Caco-2 (cell line): ENCODE measurements at regions not wholly inside any gene's neighbourhood (a gene's known extent, or its start where the extent isn't known, plus 50 kb on each side); places are given as distances from the start of the nearest gene placed in this dataset.
"Not testable (repeated sequence)": the region's sequence is repeated elsewhere in the genome, so short reads cannot be mapped to it uniquely, and the experiment has no call there.

Experiments used
- BruUV-seq: library from RNA; stranded (reverse); fragments of 400-500 nt; replicated peaks from 2 replicates; lab custom pipeline; 2021; lab: Mats Ljungman, UMichigan
- CTCF ChIA-PET: fragments of 300-600 bp; sonication (Branson Sonifier 250); formaldehyde crosslinking; loops from one replicate; lab custom pipeline; 2022; ENCODE audit warnings: antibody characterized with exemption; lab: Charles Lee
- POLR2A ChIA-PET: fragments of 300-600 bp; sonication (Branson Sonifier 250); formaldehyde crosslinking; loops from one replicate; lab custom pipeline; 2022; ENCODE audit warnings: antibody characterized with exemption; lab: Charles Lee
- DNase-seq, 2 experiments: peaks; one replicate each; pipeline versions ENCODE4 v3.0.0 to v3.0.0-alpha.2; 2020 to 2022
- H3K27me3 ChIP-seq: replicated peaks from 2 replicates; pipeline ENCODE4 v1.6.0; 2011; ENCODE audit warnings: low read length; ENCODE audit not compliant: control insufficient read depth, insufficient read depth
- H3K36me3 ChIP-seq: 2 replicates; pipeline ENCODE4 v1.5.1; 2011; ENCODE audit warnings: low read length; ENCODE audit not compliant: control insufficient read depth, insufficient read depth
- H3K4me1 ChIP-seq: fragments of 250-450 bp; sonication (Bioruptor Pico); 2 replicates; pipeline ENCODE4 v1.5.1; 2020; ENCODE audit warnings: mild to moderate bottlenecking
- H3K4me3 ChIP-seq: 2 replicates; pipeline ENCODE4 v1.5.1; 2011; ENCODE audit warnings: low read depth, mild to moderate bottlenecking, control low read depth, low read length
- H3K9me3 ChIP-seq: fragments of 250-450 bp; sonication (Bioruptor Pico); 2 replicates; pipeline ENCODE4 v1.5.1; 2020; ENCODE audit warnings: mild to moderate bottlenecking, moderate library complexity
- H3K27ac Mint-ChIP-seq: one replicate; pipeline ENCODE4 v1.8.0; 2022; ENCODE audit warnings: mixed read lengths; ENCODE audit not compliant: unreplicated experiment
- H3K27me3 Mint-ChIP-seq: one replicate; pipeline ENCODE4 v1.8.0; 2022; ENCODE audit warnings: mixed read lengths; ENCODE audit not compliant: insufficient read depth, unreplicated experiment
- H3K36me3 Mint-ChIP-seq: one replicate; pipeline ENCODE4 v1.8.0; 2022; ENCODE audit warnings: mild to moderate bottlenecking, mixed read lengths; ENCODE audit not compliant: insufficient read depth, unreplicated experiment
- H3K4me1 Mint-ChIP-seq: one replicate; pipeline ENCODE4 v1.8.0; 2022; ENCODE audit warnings: low read depth, mixed read lengths; ENCODE audit not compliant: unreplicated experiment
- H3K4me3 Mint-ChIP-seq: one replicate; pipeline ENCODE4 v1.8.0; 2022; ENCODE audit warnings: mild to moderate bottlenecking, moderate library complexity, mixed read lengths; ENCODE audit not compliant: unreplicated experiment
- H3K9me3 Mint-ChIP-seq: one replicate; pipeline ENCODE4 v1.8.0; 2022; ENCODE audit warnings: mixed read lengths; ENCODE audit not compliant: unreplicated experiment
- intact Hi-C: fragments of 100-400 bp; cut with micrococcal nuclease; formaldehyde crosslinking; loops from one replicate; pipeline ENCODE4 v1.10.0; 2022; ENCODE audit not compliant: unreplicated experiment

DNA sequence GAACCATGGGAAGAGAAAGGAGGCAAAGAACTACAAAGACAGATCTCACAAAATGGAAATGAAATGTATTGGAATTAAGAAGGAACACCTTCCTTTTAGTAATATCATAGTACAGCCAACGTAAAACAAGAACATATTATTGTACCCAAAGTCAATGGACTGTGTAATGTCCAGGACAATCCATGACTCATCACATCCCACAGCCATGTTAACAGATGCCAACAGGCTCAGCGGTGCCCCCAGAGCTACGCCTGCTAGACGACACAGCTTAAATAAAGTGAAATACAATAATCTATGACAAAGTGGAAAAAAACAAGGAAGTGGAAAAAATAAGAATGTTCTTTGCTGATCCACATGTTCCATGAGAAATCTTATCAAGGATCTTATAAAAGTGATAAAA, 140.8 kb downstream of the SPATA31A1 start:
- BruUV-seq, H3K9me3 ChIP-seq, H3K4me3 ChIP-seq, H3K9me3 Mint-ChIP-seq, H3K27me3 ChIP-seq, H3K36me3 Mint-ChIP-seq, H3K4me1 Mint-ChIP-seq, H3K4me1 ChIP-seq, H3K36me3 ChIP-seq, intact Hi-C loops, POLR2A ChIA-PET, H3K27me3 Mint-ChIP-seq, CTCF ChIA-PET, H3K4me3 Mint-ChIP-seq, DNase-seq, H3K27ac Mint-ChIP-seq: not testable (repeated sequence)

DNA sequence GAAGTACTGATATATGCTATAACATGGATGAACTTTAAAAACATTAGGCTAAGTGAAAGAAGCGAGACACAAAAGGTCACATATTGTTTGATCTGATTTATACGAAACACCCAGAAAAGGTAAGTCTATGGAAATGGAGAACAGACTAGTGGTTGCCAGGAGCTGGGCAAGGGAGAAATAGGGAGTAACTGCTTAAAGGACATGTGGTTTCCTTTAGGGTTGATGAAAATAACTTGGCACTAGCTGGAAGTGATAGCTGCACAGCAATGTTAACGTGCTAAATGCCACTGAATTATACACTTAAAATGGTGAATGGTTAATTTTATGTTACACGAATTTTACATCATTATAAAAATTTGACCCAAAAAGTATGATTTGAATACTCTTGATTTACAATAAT, 147.7 kb downstream of the SPATA31A1 start:
- CTCF ChIA-PET, H3K4me1 ChIP-seq, H3K9me3 ChIP-seq, H3K4me1 Mint-ChIP-seq, DNase-seq, H3K27ac Mint-ChIP-seq, H3K27me3 ChIP-seq, H3K4me3 ChIP-seq, H3K9me3 Mint-ChIP-seq, H3K4me3 Mint-ChIP-seq, H3K36me3 ChIP-seq, POLR2A ChIA-PET, BruUV-seq, intact Hi-C loops, H3K36me3 Mint-ChIP-seq, H3K27me3 Mint-ChIP-seq: not testable (repeated sequence)

- H3K9me3 Mint-ChIP-seq, intact Hi-C loops, H3K4me3 Mint-ChIP-seq, DNase-seq, H3K27ac Mint-ChIP-seq, H3K36me3 Mint-ChIP-seq, CTCF ChIA-PET, H3K4me1 Mint-ChIP-seq, H3K27me3 Mint-ChIP-seq, H3K4me1 ChIP-seq, H3K36me3 ChIP-seq, POLR2A ChIA-PET, H3K4me3 ChIP-seq, H3K9me3 ChIP-seq, H3K27me3 ChIP-seq, BruUV-seq: not testable (repeated sequence)
Measured at GRCh38 chr9:39527387-39528029, 172.0 kb downstream of the SPATA31A1 start.

DNA sequence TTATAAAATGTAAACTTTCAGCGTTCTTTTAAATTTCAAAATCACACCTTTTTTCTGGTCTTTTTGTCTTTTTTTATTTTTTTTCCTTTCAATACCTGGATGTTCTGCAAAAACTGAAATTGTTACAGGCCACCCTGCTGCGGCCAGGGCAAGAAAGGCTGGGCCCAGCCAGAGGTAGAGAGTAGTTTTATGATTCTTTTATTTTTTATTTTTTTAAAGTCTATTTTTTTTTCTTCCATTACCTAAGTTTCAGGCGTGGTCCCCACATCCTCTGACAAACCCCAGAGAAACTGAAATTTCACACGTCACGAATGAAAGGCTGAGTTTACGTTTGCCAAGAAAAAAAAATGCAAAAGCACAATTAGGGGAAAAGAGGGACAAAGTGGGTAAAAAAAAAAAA, 177.1 kb downstream of the SPATA31A1 start:
- H3K4me3 Mint-ChIP-seq, CTCF ChIA-PET, H3K27ac Mint-ChIP-seq: not testable (repeated sequence)

GRCh38 chr9:39533001-39533762, 177.7 kb downstream of the SPATA31A1 start:
- intact Hi-C loops, H3K36me3 Mint-ChIP-seq, DNase-seq, H3K4me1 Mint-ChIP-seq, H3K4me3 ChIP-seq, POLR2A ChIA-PET, BruUV-seq, H3K9me3 ChIP-seq, H3K9me3 Mint-ChIP-seq, H3K27me3 ChIP-seq, H3K27me3 Mint-ChIP-seq, H3K36me3 ChIP-seq, H3K27ac Mint-ChIP-seq, CTCF ChIA-PET, H3K4me3 Mint-ChIP-seq, H3K4me1 ChIP-seq: not testable (repeated sequence)

More for the DNA sequence above, 177.1 kb downstream of the SPATA31A1 start:
- POLR2A ChIA-PET, H3K9me3 ChIP-seq, H3K36me3 Mint-ChIP-seq, intact Hi-C loops, H3K4me1 ChIP-seq, H3K27me3 Mint-ChIP-seq, BruUV-seq, H3K27me3 ChIP-seq, H3K36me3 ChIP-seq, H3K4me3 ChIP-seq, H3K9me3 Mint-ChIP-seq, H3K4me1 Mint-ChIP-seq, DNase-seq: not testable (repeated sequence)

DNA sequence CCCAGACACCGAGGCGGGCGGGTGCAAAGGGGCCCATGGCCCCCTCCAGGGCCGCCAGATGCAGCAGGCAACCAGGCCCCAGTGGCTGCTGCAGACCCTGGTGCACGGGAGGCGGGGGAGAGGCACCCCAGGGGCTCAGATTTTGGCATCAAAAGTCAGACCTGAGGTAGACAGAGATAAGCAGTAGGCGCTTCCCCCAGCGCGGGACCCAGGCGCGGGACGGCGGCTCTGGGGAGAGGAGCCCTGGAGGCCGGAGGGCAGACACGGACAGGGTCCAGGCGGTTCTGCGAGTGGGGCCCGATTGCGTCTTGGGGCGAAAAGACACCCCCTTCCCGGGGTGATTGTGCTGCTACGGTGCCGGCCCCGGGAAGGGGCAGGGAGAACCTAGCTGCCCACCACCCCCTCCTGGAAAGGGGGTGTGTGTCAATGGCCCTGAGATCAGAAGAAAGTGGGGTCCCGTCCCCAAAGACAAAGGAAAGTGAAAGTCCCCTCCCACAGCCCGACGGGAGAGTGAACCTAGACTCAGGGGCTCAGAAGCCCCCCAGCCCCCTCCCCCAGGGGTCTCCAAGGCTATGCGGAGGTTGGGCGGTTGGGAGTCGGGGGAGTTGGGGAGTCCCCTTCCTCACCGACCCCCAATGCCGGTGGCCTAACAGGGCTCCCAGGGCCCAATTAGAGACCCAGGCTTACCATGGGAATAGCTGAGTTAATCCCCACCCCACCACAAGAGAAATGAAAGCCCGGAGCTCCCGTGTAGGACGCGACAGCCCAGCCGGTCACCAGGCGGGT, 178.5 kb downstream of the SPATA31A1 start:
- H3K27ac Mint-ChIP-seq, H3K27me3 Mint-ChIP-seq, H3K9me3 Mint-ChIP-seq, H3K9me3 ChIP-seq, H3K4me1 Mint-ChIP-seq, H3K36me3 Mint-ChIP-seq, H3K4me3 Mint-ChIP-seq, BruUV-seq, POLR2A ChIA-PET, H3K4me3 ChIP-seq, H3K4me1 ChIP-seq, DNase-seq, H3K36me3 ChIP-seq, H3K27me3 ChIP-seq, intact Hi-C loops, CTCF ChIA-PET: not testable (repeated sequence)
